RWPE2 (cell line): ENCODE measurements at regions not wholly inside any gene's neighbourhood (a gene's known extent, or its start where the extent isn't known, plus 50 kb on each side); places are given as distances from the start of the nearest gene placed in this dataset.
A peak's percentile ranks its signal among the peaks of the same experiment; 100 is the strongest.

ENCODE experiments used
- ATAC-seq: fragments of 200-7000 bp; cut with Tn5 transposase; 3 replicates; pipeline ENCODE4 v1.9.1; 2021; ENCODE audit warnings: low read depth
- DNase-seq: peaks from one replicate; pipeline ENCODE4 v3.0.0-alpha.2; 2020; ENCODE audit warnings: low spot score
- H3K27ac ChIP-seq: fragments of 450-650 bp; 2 replicates; pipeline ENCODE4 v1.5.1; 2017; ENCODE audit warnings: mild to moderate bottlenecking; ENCODE audit not compliant: poor library complexity, severe bottlenecking
- H3K27me3 ChIP-seq: fragments of 250-450 bp; sonication (Bioruptor Pico); 2 replicates; pipeline ENCODE4 v1.5.1; 2021; ENCODE audit warnings: mild to moderate bottlenecking, moderate library complexity; ENCODE audit not compliant: insufficient read depth, poor library complexity, severe bottlenecking
- H3K36me3 ChIP-seq: fragments of 250-450 bp; sonication (Bioruptor Pico); 2 replicates; pipeline ENCODE4 v1.5.1; 2020; ENCODE audit warnings: low read depth, mild to moderate bottlenecking, moderate library complexity
- H3K4me1 ChIP-seq: fragments of 250-450 bp; sonication (Bioruptor Pico); 2 replicates; pipeline ENCODE4 v1.5.1; 2021; ENCODE audit warnings: mild to moderate bottlenecking, moderate library complexity; ENCODE audit not compliant: insufficient read depth, poor library complexity, severe bottlenecking
- H3K4me3 ChIP-seq: fragments of 250-450 bp; sonication (Bioruptor Pico); 2 replicates; pipeline ENCODE4 v1.5.1; 2021; ENCODE audit warnings: mild to moderate bottlenecking, moderate library complexity; ENCODE audit not compliant: severe bottlenecking
- H3K9me3 ChIP-seq: fragments of 250-450 bp; sonication (Bioruptor Pico); 2 replicates; pipeline ENCODE4 v1.5.1; 2021; ENCODE audit warnings: mild to moderate bottlenecking, moderate library complexity; ENCODE audit not compliant: severe bottlenecking
- CTCF ChIP-seq: fragments of 450-650 bp; IDR thresholded peaks from one replicate; pipeline ENCODE4 v1.5.1; 2017; ENCODE audit warnings: mild to moderate bottlenecking, moderate library complexity; ENCODE audit not compliant: poor library complexity, severe bottlenecking

- Histone ChIP-seq H3K4me1 (no peaks in the 10 kb centered on the region), H3K4me3 (no peak overlapping the region), H3K36me3 (no peaks in the 10 kb centered on the region), H3K9me3 (no peaks in the 10 kb centered on the region), H3K27ac (no peak overlapping the region), H3K27me3 (no peaks in the 10 kb centered on the region)
- DNase-seq (no peak), ATAC-seq (no peak)
- TF ChIP-seq CTCF, result no peak
Measured at GRCh38 chr20:40542065-40542464, 147.0 kb downstream of the MAFB start.

- H3K27ac ChIP-seq, result no peak overlapping the region
- ATAC-seq (no peak; the same call in 2 of the 3 replicates), DNase-seq (no peak)
- no peaks in the 10 kb centered on the region for H3K4me1 ChIP-seq
- no peak overlapping the region for H3K4me3 ChIP-seq
- no peaks in the 10 kb centered on the region for H3K9me3 ChIP-seq
- no peaks in the 10 kb centered on the region for H3K27me3 ChIP-seq
- H3K36me3 ChIP-seq, result no peaks in the 10 kb centered on the region
- no peak for TF ChIP-seq CTCF
Measured at GRCh38 chr20:40540166-40540565, 148.9 kb downstream of the MAFB start.

GRCh38 chr20:40538131-40538530, 150.9 kb downstream of the MAFB start:
- H3K36me3 ChIP-seq, result no peaks in the 10 kb centered on the region

GRCh38 chr20:40536808-40537207, 152.2 kb downstream of the MAFB start:
- ATAC-seq (peak; percentile 40), DNase-seq (no peak)
- no peak overlapping the region for H3K27ac ChIP-seq
- H3K27me3 ChIP-seq, result no peaks in the 10 kb centered on the region
- no peak overlapping the region for H3K4me3 ChIP-seq
- TF ChIP-seq CTCF, result no peak
- H3K4me1 ChIP-seq, result no peaks in the 10 kb centered on the region
- no peaks in the 10 kb centered on the region for H3K36me3 ChIP-seq
- H3K9me3 ChIP-seq, result no peaks in the 10 kb centered on the region

More at GRCh38 chr20:40538131-40538530, 150.9 kb downstream of the MAFB start:
- TF ChIP-seq CTCF, result no peak
- Histone ChIP-seq H3K4me3 (no peak overlapping the region), H3K27ac (no peak overlapping the region), H3K4me1 (no peaks in the 10 kb centered on the region), H3K27me3 (no peaks in the 10 kb centered on the region), H3K9me3 (no peaks in the 10 kb centered on the region)
- DNase-seq (no peak), ATAC-seq (no peak)

GRCh38 chr20:40535816-40536215, 153.2 kb downstream of the MAFB start:
- H3K36me3 ChIP-seq, result no peaks in the 10 kb centered on the region
- H3K27me3 ChIP-seq, result no peaks in the 10 kb centered on the region
- H3K4me3 ChIP-seq, result no peak overlapping the region
- H3K9me3 ChIP-seq, result no peaks in the 10 kb centered on the region
- H3K27ac ChIP-seq, result no peak overlapping the region
- ATAC-seq, result no peak
- H3K4me1 ChIP-seq, result no peaks in the 10 kb centered on the region
- TF ChIP-seq CTCF, result no peak
- no peak for DNase-seq
